AG20443 (cell line): ENCODE measurements at regions not wholly inside any gene's neighbourhood (a gene's known extent, or its start where the extent isn't known, plus 50 kb on each side); places are given as distances from the start of the nearest gene placed in this dataset.
A peak's percentile ranks its signal among the peaks of the same experiment; 100 is the strongest.
"Not testable (repeated sequence)": the region's sequence is repeated elsewhere in the genome, so short reads cannot be mapped to it uniquely, and the experiment has no call there.

Experiments
- DNase-seq: peaks from one replicate; pipeline ENCODE4 v3.0.0; 2012; ENCODE audit warnings: low spot score, mixed read lengths

DNA sequence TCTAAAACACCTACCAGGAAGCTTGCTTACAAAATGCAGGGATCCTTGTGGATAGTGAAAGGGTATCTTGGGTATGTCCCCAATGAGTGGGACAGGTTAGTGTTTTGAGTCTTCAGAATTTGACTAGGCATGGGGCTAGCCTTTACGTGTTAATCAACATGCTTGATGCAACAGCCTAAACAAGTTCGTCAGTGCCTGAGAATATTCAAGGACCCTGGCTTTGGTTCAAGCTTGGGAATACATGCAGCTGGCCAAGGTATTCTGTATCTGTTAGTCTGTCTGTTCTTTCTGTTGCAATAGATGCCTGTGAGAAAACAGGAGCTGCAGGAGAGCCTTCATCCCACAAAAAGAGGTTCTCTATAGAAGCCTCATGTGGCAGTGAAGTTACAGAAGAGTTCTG is 149.5 kb downstream of the CCNG2 start:
- DNase-seq: no peak

- peak; percentile 66 for DNase-seq
Observed at GRCh38 chr4:77308843-77309242, 151.8 kb downstream of the CCNG2 start.

DNA sequence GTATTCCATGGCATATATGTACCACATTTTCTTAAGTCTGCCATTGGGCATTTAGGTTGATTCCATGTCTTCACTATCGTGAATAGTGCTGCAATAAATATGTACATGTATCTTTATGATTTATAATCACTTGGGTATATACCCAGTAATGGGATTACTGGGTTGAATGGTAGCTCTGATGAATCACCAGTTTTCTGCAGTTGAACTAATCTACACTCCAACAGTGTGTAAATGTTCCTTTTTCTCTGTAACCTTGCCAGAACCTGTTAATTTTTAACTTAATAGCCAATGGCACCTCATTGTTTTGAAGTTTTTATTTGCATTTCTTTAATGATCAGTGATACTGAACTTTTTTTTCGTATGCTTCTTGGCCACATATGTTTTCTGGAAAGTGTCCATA is 152.5 kb downstream of the CCNG2 start:
- DNase-seq: no peak

DNA sequence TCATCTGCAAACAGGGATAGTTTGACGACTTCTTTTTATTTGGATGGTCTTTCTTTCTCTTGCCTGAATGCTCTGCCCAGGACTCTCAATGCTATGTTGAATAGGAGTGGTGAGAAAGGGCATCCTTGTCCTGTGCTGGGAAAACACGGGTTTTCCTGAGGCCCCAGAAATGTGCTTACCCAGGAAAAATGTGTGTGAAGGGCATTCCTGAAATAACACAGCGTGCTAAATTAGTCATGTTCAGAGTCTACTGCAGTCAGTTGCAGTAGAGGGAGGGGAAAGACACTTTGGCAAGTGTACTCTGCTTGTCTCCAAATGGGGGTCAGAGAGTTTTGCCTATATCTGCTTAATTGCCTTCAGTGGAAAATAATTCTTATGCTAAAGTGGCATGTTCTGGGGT is 153.9 kb downstream of the CCNG2 start:
- peak; percentile 54 for DNase-seq

- no peak for DNase-seq
Observed at GRCh38 chr4:77314697-77315096, 157.7 kb downstream of the CCNG2 start.

DNA sequence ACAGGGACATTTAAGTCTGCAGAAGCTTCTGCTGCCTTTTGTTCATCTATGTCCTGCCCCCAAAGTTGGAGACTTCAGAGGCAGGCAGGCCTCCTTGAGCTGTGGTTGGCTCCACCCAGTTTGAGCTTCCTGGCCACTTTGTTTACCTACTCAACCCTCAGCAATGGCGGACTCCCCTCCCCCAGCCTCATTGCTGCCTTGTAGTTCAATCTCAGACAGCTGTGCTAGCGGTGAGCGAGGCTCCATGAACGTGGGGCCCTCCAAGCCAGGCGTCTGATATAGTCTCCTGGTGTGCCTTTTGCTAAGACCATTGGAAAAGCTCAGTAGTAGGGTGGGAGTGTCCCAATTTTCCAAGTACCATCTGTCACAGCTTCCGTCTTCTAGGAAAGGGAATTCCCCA is 170.1 kb downstream of the CCNG2 start:
- DNase-seq: no peak

DNA sequence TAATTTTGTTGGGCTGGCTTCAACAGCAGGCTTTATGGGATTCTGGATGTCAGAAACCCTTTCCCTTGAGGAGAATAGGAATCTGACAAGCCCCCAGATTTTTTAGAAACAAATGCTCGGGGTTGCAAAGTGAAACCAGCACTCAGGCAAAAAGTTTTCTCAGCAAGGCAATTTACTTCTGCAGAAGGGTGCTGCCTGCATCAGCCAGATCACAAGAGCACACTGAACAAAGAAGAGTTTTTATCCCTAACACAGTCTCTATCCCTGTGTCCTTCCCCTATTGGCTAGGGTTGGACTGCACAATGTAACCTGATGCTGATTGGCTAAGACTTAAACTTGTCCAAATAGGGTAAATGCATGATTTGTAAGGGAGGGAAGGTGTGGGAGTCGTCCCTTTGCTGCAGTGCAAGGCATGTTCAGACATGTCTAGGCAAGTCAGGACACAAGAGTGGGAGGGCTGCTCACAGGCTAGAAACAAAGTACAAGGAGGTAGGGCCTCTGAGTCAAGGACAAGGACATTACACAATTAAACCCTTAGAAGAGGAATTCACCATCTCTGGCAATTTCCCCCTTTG is 175.8 kb downstream of the CCNG2 start:
- DNase-seq: no peak

DNA sequence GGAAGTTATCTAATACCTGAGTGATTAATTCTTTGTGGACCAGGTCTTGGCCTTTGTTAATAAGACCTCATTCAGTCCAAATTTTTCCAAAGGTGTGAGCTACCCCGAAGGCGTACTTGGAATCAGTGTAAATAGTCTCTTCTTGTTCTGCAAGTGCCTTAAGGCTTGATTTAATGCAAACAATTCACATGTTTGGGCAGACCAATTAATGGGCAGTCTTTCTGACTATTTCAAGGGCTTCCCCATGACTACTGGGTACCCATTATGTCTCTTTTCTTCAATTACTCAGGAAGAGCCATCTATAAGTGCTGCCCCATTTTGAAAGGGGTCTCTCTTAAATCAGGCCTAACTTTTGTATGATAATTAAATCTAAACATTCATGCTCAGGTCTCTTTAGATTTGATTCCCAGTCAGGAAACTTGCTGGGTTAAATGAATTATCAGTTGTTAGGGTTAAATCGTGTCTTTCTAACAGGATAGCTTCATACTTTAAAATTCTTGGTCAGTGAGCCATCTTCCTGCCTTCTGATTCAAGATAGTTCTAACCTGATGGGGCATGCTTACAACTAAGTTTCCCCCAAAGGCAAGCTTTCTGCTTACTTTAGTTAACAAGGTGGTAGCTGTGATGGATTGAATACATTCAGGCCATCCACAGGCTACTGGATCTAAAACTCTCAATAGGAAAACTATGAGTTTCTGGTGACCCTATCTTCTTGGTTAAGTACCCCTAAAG is 179.6 kb downstream of the CCNG2 start:
- DNase-seq: no peak

GRCh38 chr4:77342170-77342810 is 185.3 kb downstream of the CCNG2 start:
- DNase-seq: no peak

- no peak for DNase-seq
Observed at GRCh38 chr4:77344001-77344400, 187.0 kb downstream of the CCNG2 start.

GRCh38 chr4:77344784-77345183 is 187.8 kb downstream of the CCNG2 start:
- no peak for DNase-seq

GRCh38 chr4:77347351-77347966 is 190.5 kb downstream of the CCNG2 start:
- no peak for DNase-seq

DNA sequence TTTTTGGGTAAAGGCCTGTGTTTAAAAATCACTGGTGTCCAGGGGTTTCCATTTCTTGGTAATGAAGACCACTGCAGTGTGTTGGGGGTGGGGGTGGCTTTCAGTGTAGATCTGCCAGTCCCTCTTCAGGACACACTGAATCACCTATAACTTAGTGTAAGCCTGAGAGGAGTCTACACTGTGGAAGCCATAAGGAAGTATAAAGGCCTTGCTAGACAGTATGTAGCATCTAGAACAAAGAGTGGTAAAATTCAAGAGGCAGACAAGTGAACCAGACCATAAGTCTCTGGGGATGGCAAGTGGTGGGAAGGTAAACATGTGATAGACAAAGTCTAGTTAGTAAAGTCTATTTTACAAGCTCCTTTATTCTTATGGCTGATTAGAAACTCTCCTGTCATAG is 191.8 kb downstream of the CCNG2 start:
- DNase-seq: no peak

- no peak for DNase-seq
Observed at GRCh38 chr4:77349364-77349763, 192.4 kb downstream of the CCNG2 start.

- peak; percentile 45 for DNase-seq
Observed at GRCh38 chr4:77349796-77350195, 192.8 kb downstream of the CCNG2 start.

- no peak for DNase-seq
Observed at GRCh38 chr4:77352192-77352591, 195.2 kb downstream of the CCNG2 start.

GRCh38 chr4:77353724-77354315 is 196.8 kb downstream of the CCNG2 start:
- DNase-seq: not testable (repeated sequence)

DNA sequence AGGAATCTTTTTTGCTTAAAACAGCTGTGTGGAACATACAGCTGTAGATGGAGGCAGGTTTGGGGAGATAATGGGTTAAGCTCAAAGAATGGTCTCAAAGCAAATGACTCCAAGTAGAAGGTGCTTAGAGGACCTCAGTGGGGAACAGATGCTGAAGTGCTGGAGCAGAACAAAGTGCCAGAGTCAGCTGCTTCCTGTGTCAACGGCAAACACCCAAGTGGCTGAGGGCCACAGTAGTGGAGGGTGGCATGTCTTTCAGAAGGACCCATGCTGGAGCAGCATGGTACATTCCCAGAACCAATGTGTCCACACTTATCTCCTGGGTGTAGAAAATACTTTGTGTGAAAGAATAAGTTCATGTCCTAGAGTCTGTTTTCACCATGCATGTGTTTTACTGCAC is 197.5 kb downstream of the CCNG2 start:
- DNase-seq: no peak

- DNase-seq: no peak
Observed at GRCh38 chr4:77355731-77356130, 198.7 kb downstream of the CCNG2 start.

DNA sequence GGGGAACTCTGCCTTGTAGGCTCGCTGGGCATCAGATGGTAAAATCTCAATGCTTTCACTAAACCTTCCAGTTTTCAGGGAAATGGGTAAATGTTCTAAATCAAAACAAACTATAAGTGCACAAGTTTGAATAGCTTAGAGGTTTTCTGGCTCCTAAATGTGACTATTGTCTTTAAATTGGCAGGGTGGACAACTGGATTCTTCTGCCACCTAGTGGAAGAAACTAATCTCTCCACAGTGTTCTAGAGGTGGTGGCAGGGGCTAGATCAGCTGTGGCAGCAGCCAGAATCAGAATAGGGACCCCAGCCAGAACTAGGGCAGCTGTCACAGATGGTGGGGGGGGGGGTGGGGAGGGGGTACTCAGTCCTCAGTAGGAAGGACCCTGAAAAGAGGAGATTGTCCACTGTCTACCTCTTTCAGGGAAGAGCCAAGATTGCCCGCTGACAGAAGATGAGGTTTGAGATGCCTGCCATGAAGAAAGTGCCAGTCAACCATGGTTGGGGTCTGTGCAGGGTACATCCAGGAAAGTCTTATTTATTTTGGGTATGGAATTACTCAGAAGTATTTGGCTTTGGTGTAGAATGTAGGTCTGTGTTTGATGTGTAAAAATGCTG is 201.4 kb downstream of the CCNG2 start:
- peak; percentile 76 for DNase-seq

DNA sequence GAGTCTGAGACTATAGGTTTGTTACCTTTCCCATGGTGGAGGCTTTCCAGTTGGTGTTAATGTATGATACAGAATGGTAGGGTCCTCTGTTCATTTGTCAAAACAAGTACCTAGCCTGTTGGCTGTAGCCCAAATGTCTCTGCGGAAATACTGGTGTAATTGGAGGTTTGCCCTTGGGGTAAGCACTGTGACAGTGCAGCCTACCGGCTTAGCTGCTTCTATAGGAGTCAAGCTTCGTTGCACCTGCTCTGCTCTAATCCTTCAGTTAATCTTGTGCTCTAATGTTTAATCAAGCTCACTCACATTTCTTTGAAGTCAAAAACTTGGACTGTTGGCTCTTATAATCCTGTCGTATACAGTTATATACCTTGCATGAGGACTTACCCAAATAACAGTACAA is 203.4 kb downstream of the CCNG2 start:
- no peak for DNase-seq

DNA sequence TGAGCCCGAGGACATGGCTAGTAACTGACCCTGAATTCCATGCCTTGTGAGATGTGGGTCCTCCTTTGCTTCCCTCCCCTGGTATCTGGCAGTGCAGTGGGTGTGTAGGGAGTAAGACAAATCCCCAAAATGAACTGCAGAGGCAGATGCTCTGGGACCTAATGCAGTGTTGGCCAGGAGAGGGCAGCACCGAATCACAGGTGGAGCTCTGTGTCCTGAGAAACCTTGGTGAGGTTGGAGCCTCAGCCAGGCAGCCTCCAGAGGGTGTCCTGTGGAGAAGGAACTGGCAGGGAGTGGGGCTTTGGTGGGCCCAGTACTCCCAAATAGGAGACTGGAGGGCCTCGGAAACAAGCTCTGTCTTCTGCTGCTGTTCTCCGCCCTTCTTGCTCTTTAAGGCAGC is 209.9 kb downstream of the CCNG2 start:
- DNase-seq: not testable (repeated sequence)
